ENCODE measurements at regions not wholly inside any gene's neighbourhood (a gene's known extent, or its start where the extent isn't known, plus 50 kb on each side); places are given as distances from the start of the nearest gene placed in this dataset.

DNA sequence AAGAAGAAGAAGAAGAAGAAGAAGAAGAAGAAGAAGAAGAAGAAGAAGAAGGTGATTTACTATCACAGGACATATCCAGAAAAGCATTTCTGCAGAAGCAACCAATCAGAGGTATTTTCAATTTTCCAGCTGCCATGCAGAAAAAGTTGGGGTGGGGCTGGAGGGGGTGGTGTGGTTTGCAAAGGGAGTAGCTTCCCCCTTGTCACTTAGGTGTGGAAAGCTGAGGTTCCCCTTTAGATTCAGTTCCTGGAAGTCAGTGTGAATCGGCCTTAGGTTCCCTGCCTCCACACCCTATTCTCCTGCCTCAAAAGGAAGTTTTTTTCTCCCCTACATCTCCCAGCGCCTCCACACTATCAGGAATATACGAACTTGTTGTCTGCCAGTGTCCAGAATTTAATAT is 276.7 kb upstream of the ARRDC4 start:
- DNase-seq = no peak

DNA sequence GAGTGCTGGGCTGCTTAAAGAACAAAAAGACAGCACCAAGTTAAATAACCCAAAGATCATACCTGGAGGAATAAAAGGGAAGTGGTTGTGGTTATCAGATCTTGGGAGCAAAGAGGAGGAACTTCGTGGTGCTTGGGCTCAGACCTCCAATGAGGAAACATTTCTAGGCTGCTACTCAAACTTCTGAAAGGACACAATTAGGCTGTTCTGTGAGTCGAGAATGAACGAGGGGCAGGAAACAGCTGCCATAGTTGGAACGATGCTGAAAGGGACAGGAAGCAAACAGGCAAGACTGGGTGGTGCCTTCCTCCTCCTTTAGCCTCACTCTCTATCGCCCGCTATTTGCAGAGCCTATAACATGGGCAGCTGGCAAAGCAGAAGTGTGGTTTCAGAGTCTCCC is 276.3 kb upstream of the ARRDC4 start:
- no peak for DNase-seq

DNA sequence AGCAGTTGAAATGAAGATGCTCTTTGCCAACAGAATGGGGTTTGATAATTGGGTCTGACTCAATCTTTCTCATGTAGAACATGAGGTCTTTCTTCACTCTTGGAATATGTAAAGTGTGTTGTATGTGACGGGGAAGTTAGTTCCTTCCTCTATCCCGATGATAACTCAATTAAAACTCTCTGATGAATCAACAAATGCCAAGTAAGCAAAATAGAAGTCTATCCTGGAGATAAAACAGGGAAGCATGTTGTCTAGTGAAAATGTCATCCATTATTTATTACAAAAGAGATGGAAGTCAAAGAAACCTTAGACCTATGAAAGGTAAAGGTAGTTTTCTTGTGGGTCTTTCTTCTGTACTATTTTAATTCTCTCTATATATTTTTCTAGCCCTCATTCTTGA is 274.2 kb upstream of the ARRDC4 start:
- DNase-seq = no peak

DNA sequence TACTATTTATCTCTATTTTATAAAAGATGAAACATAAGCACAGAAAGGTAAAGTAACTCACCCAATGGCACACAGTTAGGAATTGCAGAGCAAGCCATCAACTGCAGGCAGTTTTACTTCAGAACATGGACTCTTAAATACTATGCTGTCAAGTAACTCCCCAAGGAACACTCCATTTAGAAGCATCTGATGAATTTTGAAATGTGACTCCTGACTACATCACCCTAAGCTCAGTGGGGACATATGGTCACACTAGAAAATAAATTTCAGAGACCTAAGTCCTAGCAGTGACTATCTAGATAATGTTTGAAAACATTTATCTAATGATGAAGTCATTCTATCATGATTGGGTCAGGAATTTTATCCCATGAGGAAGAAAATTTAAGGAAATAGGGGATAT is 272.8 kb upstream of the ARRDC4 start:
- no peak for DNase-seq

DNA sequence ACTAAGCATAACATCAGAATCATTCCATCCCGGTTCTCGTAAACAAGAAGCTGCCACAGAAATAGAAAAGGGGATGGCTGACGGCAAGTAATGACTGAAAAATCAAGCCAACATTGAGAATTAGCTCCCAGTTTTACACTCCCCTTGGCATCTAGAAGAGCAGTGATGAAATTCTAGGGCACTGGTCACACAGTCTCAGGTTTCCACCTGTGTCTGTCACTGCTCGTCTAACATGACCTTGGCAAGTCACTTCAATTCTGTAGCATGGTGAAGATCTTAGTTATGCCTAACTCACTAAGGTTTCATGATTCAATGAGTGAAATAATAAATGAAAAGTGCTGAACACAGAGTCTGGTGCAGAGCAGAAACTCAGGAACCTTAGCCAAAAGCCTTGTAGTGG is 272.3 kb upstream of the ARRDC4 start:
- DNase-seq = no peak

DNA sequence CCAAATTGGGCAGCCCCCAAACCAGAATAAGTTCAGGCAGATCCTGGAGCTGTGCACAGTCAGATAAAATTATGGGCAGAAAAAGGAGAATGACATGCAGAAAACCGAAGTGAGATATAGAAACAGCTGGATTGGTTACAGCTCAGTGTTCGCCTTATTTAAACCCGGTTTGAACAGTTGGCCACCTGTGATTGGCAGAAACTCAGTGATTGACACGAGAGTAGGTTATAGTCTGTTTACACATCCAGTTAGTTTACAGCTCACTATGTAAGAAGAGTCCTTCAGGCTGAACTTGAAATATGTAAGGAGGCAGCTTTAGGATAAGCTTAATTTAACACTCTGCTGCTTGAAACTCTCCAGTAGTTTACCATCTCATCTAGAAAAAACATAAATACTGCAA is 271.6 kb upstream of the ARRDC4 start:
- no peak for DNase-seq

DNA sequence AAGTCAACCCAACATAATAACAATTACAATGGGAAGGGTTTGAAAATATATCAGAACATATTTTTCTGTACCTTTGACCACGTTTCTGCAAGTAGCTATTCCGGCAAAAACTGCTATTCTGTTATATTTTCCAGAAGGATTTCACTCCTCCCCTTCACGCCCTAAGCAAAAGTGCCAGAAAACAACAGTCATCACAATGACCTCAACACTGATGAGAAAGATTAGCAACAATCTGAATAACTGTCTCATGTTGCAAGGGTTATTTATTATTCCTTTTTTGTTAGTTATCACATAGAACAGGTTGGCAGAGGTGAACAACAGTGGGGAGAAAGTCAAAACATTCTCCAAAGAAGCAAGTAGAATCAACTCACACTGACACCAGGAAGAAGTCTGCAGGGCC is 269.4 kb upstream of the ARRDC4 start:
- DNase-seq = no peak

DNA sequence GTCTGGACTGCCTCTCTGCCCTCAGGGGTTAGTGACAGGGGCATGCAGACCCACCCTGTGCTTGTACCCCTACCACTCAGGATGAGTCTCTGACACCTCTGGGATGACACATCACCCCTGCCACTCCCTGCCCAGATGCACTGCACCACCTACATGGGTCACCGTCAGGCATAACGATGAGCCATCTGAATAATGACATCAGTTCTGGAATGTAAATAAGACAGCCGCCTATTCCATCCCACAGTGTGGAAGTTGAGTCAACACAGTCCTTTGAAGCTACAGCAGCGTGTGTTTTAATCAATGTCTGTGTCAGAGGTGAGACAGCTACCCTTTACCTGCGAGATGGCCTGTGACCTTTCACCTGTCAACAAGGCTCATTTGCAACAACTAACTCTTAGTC is 268.7 kb upstream of the ARRDC4 start:
- no peak for DNase-seq

DNA sequence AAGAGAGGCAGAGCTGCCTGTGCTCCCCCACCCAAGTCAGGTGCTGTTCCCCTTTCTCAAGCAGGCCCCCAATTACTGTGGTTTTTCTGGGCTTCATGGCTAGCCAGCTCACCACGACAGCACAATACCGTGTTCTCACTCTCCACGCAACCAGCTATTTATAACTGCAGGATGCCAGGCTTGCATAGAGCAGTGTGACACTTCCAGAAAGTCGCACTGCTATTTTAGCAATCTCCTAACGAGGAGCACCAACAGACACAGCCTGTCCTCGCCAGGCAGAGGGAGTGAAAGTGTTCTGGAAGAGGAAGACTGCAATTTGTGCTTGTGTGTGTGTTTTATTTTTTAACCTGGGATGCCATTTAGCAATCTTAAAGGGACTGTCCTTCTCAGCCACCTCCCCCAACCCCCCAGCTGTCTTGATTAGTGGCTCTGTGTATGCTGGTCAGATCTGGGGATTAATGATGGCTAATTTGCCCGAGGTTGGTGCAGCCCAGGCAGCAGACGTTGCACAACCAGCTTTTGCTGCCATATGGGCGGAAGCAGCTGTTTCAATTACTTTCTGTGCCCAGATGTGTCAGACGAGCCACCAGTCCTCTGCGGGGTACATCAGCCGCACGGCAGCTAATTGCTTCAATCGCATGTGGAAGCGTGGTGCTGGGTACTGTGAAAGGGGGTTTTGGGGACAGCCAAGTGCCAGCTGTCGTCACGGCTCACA is 268.0 kb upstream of the ARRDC4 start:
- no peak for DNase-seq

DNA sequence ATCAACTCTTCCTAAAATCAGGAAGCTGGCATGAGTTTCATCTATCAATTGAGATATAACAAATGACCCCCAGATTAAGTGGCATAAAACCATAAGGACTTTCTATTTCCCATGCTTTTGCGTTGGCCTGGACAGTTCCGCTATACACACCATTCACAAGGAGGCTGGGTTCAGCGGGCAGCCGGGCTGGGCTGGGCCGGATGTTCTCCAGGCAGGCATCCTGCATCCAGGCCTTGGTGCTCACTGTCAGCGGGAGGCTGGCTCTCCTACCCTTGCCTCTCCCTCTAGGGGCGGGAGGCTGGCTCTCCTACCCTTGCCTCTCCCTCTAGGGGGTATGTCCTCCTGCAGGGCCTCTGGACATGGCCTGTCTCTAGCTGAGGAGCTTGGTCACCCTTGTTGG is 266.0 kb upstream of the ARRDC4 start:
- DNase-seq = no peak

DNA sequence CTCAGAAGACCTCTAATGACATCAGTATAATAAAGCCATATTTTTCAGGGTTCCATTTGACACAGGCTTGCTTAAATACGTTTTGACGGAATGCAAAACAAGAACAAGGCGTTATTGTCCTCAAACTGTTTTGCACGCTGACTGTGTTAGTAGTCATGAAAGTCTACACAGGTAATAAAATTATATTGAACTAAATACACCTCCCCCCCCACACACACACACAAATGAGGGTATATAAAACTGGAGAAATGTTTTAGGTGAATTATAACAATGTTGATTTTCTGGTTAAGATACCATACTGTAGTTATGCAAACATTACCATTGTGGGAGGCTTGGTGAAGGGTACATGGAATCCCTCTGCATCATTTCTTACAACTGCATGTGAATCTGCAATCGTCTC is 257.1 kb upstream of the ARRDC4 start:
- no peak for DNase-seq

DNA sequence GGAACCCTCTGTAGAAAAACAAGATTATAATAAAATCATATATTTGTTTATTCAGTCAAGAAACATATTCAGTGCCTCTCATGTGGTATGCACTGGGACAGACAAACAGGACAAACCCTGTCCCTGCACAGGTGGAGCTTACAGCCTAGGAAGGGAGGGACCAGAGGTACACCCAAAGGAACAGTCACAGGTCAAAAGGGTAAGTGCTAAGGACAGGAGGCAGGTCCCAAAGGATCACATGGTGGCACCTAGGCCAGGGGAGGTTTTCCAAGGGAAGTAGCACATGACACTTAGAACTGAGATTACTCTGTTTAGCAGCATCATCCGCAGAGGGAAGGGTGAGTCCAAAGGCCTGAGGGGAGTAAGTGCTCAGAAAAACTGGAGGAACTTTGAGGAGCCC is 254.4 kb upstream of the ARRDC4 start:
- DNase-seq = no peak

DNA sequence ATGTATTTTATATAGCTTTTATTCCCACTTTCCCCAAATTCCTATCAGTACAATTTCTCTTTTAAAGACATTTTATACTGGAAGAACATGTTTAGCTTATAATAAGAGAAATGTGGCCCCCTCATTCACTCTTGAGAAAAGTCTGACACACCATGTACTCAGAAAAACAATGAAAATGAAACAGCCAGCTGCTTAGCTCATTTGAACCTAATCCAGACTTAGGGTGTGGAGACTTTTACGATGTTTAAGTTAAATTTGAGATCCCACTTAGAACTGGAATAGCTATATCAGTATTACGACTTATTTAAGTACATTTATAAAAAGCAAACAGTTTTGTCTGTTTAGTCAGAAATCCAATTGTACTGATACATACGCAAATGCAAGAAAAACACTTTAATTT is 252.3 kb upstream of the ARRDC4 start:
- no peak for DNase-seq

DNA sequence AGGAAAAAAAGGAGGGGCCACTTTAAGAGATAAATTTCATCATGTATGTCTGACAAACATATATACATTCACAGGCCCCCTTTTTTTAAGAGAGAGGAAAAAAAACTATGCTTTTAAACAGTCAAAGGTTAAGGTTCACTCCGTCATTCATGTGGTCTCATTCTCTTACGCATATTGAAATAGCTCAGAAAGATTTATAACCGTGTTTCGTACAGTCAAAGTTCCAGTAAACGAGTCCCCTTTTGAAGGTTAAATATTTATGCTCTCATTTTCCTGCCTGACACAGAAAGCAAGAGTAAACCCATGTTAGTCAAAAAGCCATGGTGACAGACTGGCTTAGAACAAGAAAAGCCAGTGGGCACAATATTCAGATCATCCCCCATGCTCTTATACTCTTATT is 248.0 kb upstream of the ARRDC4 start:
- DNase-seq = no peak

DNA sequence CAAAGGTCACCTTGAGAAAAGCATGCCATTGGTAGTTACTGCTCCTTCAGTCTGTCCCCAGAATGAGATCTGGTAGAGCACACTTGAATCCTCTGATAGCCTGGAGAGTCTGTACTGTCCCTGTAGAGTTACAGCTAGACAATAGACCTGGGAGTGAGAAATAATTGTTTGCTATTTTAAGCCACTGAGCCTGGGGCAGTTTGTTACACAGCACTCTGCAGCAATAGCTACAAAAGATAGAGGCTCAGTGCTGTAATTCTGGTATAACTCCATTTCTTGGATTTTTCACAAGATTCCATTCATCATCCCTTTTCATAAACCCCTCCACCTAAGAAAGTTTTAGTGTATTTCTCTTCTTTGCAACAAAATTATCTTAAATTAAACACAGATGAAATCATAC is 242.7 kb upstream of the ARRDC4 start:
- DNase-seq = no peak

DNA sequence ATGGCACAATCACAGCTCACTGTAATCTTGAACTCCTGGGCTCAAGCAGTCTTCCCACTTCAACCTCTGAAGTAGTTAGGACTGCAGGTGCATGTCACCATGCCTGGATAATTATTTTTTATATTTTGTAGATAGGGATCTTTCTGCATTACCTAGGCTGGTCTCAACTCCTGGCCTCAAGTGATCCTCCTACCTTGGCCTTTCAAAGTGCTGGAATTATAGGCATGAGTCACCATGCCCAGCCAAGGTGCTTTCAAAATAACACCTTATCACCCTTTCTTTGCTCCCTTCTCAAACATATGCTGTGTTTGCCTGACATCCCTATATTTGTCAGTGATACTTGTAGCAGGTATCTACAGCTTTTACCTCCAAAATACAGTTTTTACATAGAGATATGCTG is 242.0 kb upstream of the ARRDC4 start:
- DNase-seq = no peak

DNA sequence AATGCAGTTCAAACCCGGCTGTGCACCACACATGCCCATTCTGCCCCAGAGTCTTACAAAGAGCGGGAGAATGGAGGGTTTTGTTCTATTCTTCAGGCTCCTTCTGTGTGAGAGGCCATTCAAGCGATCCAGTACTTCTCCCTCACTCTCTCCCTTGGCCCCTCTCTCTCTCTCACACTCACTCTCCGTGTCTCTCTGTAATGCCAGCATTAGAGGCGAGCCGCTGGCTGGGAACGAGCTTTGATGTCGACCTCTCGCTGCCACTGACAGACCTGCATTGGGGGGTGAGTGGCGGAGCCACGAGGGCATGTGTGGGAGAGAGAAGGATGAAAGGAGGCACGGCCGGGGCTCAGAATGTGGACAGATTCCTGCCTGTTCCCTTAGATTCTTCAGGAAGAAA is 231.7 kb upstream of the ARRDC4 start:
- no peak for DNase-seq

DNA sequence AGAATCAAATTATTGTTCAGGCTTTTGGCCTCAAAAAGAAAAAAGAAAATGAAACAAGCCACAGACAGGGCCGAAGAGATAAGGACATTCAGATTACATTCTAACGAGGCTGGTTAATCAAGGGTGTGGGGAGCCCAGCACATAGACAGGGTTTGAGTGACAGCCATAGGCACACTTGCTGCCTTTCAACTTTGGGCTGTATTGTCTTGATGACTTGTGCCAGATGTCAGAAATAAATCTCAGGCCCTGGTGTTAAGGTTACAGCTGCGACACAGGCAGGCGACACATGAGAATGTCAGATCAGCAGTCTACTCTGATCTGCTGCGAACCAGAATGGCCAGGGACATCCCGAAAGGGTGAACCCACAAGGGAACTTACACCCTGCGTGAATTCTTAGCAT is 231.2 kb upstream of the ARRDC4 start:
- no peak for DNase-seq

DNA sequence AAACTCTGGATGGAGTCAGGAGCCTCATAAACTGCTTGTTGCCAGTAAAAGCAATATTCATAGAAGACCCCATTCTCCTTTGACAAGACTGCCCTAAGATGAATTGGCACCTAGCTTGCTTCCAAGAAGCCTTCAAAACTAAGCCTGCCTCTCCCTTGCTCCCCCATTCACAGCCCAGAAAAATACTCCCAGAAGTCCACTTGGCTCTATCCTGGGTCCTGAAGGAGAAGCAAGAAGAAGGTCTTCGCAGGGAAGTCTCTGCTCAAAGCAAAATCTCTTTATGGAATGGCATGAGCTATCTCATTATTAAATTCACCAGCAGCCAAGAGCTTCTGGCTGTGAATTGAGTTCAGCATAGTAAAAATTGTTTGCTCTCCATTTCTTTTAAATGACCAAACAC is 230.2 kb upstream of the ARRDC4 start:
- no peak for DNase-seq

DNA sequence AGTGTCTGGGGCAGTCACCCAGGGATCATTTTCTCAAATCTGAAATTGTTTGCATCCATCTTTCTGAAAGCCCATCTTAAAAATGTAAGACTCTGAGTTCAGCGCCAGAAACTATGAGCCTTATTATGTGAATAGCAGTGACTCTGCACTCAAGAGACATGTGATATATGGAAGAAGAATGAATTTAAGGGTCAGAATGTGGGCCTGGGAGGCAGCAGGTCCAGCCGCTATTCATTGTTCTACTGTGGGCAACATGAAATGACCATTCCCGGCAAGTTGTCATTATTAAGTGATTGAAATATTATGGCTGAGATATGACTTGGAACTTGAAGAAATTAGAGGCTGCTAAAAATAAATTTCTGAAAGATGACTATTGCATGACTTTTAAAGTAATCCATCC is 228.6 kb upstream of the ARRDC4 start:
- no peak for DNase-seq

DNA sequence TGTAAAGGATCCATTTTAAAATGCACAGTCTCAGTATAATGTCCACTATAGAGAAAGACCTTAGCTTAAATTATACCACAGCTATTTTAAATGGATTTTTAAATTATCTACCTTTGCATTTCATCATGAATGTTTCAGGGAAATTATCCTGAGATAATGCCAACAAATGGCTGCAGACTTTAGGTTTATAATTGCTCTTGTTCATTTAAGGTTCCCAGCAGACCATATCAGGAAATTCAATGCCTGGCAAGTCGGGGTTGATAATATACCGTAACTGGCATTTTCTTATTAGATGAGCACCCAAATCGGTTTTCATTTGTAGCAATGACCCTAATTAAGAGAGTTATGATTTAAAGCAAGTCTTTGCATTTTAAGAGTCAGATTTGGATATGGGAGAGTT is 227.1 kb upstream of the ARRDC4 start:
- no peak for DNase-seq

DNA sequence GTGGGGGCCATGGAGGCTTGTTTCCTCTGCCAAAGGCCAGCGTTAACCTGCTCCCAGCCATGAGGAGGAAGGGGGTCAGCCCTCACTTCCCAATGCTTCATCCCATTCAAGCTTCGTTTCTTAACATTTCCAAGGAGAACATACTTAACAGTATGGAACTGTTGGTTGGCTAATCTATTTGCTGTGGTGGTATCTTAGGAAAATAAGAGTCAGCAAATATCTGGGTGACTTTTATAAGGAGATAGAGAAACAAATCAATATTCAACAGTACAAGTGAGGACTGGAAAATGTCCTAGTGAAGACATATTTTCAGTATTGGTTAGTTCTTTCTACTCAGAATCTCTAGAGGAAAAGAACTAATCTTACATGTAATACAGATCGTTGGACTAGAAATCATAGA is 223.8 kb upstream of the ARRDC4 start:
- no peak for DNase-seq

DNA sequence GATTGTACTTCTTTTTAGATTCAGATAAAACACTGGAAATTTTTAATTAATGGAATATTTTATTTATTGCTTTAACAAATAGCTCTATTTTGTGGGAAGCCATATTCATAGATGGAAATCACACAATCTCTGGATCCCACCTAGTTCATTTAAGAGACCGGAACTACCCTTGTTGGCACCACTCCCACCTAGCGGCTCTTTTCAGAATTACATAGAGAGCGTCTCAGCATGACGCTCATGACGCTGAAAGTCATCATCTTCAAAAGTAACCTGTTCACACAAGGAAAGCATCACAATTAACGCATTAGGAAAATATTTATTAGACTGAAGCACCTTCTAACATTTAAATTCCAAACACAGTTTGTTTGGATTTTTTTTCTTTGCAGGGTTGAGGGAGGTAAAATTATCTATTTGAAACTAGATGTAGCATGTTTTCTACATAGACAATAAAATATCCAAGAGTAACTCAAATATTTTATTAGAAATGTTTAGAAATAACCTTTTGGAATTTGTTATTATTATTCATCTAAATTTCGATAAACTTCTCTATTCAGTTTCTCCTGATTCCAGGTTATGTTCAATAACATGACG is 214.9 kb upstream of the ARRDC4 start:
- peak; percentile 9 for DNase-seq

DNA sequence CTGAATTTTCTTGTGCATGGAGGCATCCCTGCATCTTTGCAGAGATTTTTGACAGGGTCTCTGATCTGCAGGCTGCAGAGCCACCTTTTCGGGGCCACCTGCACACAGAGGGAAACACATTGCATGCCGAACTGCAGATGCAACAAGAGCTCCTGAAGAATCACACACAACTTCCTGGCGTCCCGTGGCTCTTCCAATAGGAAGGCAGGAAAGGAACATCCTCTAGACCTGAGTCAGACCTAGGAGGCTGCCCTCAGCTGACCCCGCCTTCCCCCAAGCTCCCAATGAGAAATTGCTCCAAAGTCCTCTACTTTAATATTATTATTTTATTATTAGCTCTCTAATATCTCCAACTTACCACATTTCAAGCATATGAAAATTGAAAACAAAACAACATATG is 213.2 kb upstream of the ARRDC4 start:
- DNase-seq = no peak

DNA sequence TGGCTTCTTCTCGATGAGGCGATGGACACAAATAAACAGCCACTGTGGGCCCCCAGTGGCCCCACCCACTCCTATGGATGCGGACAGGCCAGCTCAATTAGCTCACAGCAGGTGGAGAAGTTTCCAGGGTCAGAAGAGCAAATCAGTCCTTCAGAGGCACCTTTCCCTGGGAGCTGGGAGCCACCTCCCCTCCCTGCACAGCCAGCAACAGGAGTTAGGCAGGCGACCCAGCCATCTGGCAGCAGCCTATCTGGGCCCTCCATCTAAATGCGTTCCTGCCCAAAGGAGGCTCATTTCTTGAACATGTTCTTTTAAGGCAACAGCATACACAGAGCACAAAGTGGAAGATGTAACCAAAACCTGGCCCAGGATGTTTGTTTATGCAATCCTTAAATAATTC is 211.9 kb upstream of the ARRDC4 start:
- DNase-seq = no peak
